RPMI7951 (cell line): ENCODE measurements at regions not wholly inside any gene's neighbourhood (a gene's known extent, or its start where the extent isn't known, plus 50 kb on each side); places are given as distances from the start of the nearest gene placed in this dataset.

Source experiments
- DNase-seq: peaks from one replicate; pipeline ENCODE4 v3.0.0-alpha.2; 2012; ENCODE audit warnings: low read depth

GRCh38 chr5:74954919-74955318 lies 88.7 kb upstream of the FAM169A start:
- DNase-seq = no peak

GRCh38 chr5:74953937-74954720 lies 87.9 kb upstream of the FAM169A start:
- peak; percentile 40 for DNase-seq

- DNase-seq = no peak
These were observed 87.4 kb upstream of the FAM169A start for GRCh38 chr5:74953554-74953936.

DNA sequence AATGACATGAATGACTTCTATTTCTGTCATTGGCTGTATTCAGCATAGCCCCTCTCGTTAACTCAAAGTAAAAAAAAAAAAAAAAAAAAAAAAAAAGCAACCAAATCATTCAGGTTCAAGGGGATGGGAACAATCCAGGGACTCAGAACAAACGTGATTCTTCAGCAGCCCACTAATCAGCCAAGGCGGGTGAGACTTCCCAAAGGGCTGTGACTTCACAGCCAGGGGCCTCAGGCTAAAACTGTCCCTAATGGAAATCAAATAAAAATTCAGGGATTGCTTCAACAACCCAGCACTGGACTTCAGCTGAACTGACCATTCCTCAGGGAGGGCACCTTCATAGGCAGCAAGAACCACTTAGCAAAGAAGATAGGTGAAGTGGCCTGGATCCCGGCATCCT lies 86.2 kb upstream of the FAM169A start:
- no peak for DNase-seq

DNA sequence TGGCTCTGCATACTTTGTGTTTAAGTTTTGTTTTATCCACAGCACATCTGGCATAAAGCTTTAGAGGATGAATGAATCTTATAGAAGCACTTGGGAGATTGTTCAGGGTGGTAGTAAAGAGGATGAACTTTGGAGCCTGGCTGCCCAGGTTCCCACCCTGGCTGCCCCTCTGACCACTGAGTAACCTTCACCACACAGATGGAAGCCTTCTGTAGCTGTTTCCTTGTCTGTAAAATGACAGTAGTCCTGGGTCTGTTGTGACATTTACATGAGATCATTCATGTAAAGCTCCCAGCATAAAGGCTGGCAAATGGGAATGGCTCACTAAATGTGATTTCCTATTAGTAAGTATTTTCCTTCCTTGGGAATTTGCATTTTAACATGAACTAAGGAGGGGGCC lies 85.7 kb upstream of the FAM169A start:
- DNase-seq = no peak

DNA sequence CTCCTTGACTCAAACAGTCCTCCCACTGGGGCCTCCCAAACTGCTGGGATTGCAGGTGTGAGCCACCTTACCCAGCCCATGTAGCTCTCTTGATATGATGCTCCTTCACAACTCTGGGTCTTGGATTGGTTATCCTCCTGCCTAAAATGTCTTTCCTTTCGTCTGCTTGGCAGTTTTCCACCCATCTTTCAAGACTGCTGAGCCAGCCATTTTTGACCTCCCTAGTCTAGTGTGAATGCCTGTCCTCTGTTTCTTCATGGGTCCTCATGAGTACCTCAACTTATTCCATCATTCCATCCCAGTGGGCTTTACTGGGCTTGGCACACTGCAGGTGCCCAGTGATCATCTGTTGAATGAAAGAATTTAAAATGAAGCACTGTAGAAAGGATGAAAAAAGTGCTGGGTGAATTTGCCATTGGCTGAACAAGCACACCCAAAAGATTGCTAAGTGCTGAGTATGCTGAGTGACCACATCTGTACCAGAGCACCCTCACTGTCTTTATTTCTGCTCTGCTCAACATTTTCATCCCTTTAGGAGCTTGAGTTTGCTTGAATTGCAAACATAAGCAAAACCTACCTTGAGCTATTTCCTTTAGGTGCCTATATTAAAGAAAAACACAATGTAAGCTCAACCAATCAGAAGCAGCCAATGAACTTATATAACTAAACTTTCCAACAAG lies 84.8 kb upstream of the FAM169A start:
- no peak for DNase-seq

DNA sequence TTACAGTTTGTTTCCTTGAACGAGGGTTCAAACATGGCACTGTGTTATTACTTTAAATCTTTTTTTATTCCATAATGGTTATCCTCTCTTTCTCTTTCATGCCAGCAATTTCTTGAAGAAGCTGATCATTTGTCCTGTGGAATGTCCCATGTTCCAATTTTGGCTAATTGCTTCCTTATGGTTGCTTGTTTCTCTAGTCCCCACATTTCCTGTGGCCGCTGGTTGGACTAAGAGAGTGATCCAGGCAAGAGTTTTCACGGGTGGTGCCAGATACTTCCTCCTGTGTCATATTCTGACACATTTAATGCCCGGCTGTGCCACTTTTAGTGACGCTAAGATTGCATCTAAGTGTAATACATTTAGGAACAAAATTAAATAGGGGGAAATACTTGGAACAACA lies 83.8 kb upstream of the FAM169A start:
- peak; percentile 66 for DNase-seq

GRCh38 chr5:74948031-74948546 lies 81.9 kb upstream of the FAM169A start:
- DNase-seq = no peak

DNA sequence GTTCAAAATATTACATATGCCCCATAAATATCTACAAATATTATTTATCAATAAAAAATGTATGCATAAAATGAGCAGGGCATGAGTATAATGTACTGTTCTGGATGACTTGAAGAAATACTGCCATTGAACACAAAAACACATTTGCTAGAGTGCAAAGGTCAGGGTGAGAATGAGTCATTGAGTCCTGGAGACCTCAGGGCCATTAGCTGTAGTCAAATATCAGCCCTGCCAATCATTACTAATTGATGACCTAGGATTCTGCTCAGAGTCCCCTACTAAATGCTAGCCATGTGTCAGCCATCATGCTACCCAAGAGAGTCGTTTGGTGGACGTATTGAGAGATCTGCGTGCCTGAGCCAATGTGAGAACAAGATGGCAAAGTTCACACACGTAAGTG lies 80.3 kb upstream of the FAM169A start:
- DNase-seq = no peak

DNA sequence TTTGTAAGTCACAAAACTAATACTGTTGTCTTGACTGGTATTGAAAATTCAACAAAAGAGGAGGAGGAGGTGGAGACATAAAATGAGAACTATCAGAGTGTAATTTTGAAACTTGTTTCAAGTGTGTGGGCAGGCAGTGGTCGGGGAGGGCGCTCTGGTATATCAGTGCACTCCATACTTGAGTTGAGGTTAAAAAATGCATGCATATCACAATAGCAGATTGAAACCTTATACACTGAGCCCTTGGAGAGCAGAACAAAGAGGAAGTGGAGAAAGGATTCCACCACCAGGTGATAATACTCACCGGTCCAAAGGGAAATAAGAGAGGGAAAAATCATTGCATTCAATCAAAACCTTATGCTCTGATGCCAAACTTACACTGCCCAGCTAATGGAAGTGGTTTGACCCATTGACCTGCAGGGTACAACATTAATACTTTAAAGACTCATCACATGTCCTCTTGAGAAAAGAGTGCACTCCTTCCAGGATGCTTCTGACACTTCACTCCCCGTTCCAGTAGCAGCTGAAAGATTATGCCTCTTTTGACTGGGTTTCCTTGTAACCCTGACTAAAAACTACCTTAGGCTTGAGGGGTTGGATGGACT lies 79.5 kb upstream of the FAM169A start:
- DNase-seq = no peak

- DNase-seq = no peak
These were observed 77.7 kb upstream of the FAM169A start for GRCh38 chr5:74943905-74944304.

- no peak for DNase-seq
These were observed 76.6 kb upstream of the FAM169A start for GRCh38 chr5:74942622-74943286.

DNA sequence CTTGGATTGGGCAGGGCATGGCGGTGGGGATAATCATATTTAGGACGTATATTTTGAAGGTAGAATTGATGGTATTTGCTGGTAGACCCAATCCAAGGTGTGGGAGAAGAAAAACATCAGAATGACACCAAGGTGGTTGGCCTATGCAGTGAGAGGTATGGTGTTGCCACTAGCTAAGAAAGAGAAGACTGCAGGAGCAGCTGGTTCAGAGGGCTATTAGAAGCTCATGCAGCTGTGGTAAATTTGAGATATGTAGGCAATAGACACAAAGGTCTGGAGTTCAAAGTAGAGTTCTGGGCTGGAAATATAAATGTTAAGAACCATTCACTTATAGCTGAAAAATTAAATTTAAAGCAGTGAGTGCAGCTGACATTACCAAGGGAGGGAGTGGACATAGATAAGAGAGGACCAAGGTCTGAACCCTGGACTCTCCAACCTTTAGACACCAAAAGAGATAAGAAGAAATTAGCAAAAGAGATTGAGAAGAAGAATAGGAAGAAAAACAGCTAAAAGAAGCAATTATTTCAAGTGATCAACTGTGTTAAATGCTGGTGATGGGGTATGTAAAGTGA lies 74.7 kb upstream of the FAM169A start:
- DNase-seq = no peak

DNA sequence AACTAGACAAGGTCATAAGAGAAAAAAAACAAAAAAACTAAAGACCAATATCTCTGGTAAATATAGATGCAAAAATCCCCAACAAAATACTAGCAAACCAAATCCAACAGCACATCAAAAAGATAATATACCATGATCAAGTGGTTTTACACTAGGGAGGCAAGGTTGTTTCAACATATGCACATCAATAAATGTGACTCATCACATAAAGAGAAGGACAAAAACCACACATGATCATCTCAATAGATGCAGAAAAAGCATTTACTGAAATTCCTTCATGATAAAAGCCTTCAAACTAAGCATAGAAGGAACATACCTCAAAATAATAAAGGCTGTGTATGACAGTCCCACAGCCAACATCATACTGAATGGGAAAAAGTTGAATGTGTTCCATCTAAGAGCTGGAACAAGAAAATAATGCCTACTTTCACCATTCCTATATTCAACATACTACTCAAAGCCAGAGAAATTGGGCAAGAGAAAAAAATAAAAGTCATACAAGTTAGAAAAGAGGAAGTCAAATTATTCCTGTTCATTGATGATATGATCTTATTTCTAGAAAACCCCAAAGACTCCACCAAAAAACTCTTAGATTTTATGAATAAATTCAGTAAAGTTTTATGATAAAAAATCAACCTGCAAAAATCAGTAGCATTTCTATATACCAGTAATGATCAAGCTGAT lies 72.2 kb upstream of the FAM169A start:
- peak; percentile 9 for DNase-seq

GRCh38 chr5:74935752-74936091 lies 69.5 kb upstream of the FAM169A start:
- DNase-seq = no peak

DNA sequence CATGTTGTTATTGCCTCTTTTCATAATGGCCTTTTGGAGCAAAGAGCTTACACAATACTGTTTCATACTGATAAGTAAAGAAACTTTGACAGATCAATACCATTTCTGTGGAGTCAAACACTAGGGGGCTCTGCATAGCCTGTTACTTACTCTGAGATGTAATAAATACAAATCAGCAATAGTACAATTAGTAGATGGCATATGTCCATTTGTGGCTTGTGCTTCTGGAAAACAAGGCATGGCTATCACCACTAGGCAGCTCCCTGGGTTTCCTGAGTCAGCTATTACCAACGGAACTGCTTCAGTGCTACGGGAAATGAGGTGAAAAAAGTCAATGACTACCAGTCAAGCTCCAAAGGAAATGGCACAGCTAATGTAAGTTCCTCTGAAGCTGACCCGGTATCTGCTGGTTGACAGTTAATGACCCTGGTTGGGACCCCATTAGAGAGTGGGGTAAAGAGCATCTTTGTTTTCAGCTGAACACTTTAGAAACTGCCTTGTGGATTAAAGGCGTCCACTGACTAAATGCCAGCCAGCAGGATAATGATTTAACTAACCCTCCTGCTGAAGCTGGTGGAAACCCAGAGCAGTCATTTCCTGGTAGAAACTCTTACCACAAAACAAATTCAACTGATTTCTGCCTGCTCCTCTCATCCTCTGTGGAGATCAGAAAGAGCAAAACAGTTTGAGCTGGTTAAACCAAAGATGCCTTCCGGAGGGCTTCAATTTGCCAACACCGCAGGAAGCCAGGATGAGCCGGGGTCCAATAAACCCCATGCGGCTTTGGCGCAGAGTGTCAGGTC lies 69.0 kb upstream of the FAM169A start:
- peak; percentile 63 for DNase-seq

GRCh38 chr5:74927336-74927735 lies 61.1 kb upstream of the FAM169A start:
- no peak for DNase-seq

DNA sequence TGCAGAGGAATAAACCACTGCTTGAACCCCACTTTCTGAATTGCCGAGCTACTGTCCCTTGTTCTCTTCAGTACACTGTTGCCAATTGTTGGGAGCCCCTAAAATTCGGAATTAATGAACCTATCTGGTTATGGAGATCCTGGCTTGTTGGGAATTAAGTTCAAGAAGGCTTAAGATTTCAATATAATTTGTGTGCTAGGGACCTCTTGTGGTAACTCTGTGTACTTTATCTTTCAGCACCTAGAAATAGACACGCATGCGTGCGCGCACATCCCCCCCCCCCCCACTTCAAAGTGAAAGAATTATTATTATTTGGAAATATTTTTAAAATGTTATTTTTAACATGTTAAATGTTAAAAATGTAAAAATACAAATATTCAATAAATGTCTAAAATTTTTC lies 53.3 kb upstream of the FAM169A start:
- peak; percentile 50 for DNase-seq

GRCh38 chr5:74919041-74919440 lies 52.9 kb upstream of the FAM169A start:
- DNase-seq = no peak

- DNase-seq = no peak
These were observed 52.1 kb upstream of the FAM169A start for GRCh38 chr5:74918232-74918669.
